PC-9 (cell line): ENCODE measurements at regions not wholly inside any gene's neighbourhood (a gene's known extent, or its start where the extent isn't known, plus 50 kb on each side); places are given as distances from the start of the nearest gene placed in this dataset.

Source experiments
- CTCF ChIP-seq: fragments of 200-600 bp; sonication (generic); conservative IDR thresholded peaks from 2 replicates; pipeline ENCODE4 v1.6.1; 2017; ENCODE audit warnings: mixed run types, antibody characterized with exemption, mild to moderate bottlenecking, moderate library complexity
- EZH2 ChIP-seq: fragments of 200-600 bp; sonication (generic); IDR thresholded peaks from 2 replicates; pipeline ENCODE4 v1.8.0; 2017; ENCODE audit warnings: antibody characterized with exemption, low read depth

- no peak for TF ChIP-seq CTCF
- TF ChIP-seq EZH2: no peak
Measured at GRCh38 chr20:20967564-20968184, 138.5 kb downstream of the LINC00237 start.
